NCI-H1048 (cell line): ENCODE measurements at regions not wholly inside any gene's neighbourhood (a gene's known extent, or its start where the extent isn't known, plus 50 kb on each side); places are given as distances from the start of the nearest gene placed in this dataset.
"Not testable (repeated sequence)": the region's sequence is repeated elsewhere in the genome, so short reads cannot be mapped to it uniquely, and the experiment has no call there.

Source experiments
- DNase-seq: peaks from one replicate; lab custom pipeline; 2025; lab: John Stamatoyannopoulos, UW

DNA sequence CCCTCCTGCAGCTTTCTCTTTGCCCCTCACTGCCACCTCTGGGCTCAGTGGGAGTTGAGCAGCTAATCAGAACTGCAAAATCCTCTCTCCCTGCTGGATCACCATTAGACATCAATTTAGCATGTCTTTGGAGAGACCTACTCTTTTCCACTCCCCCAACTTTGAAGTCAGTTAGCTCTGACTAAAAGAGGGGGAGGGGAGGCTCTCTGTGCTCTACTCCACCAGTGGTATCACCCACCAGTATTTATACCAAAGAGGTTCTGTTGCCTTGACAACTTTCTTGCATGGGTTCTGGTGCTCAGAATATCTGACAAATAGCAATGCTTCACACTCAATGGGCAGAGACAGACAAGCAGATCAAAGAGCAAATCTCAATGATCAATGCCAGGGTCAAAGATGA lies 146.2 kb upstream of the ROPN1 start:
- DNase-seq = no peak

DNA sequence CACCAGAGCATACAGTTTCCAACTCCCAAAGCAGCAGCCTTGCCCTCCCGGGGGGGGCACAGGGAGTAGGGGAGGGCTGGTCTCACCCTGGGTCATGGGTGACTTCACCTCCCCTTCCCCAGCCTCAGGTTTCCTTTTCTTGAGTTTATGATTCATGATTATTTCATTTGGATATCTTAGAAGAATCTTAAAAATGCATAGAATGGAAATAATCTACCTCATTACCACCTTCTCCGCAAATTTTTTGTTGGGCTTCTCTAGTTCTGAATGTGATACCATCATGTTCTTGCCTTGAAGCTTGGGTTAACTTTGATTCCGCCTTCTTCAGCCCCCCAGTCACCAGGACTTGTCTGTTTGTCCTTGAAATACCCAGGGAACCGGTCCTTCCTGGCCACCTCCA lies 148.8 kb upstream of the ROPN1 start:
- DNase-seq = no peak

DNA sequence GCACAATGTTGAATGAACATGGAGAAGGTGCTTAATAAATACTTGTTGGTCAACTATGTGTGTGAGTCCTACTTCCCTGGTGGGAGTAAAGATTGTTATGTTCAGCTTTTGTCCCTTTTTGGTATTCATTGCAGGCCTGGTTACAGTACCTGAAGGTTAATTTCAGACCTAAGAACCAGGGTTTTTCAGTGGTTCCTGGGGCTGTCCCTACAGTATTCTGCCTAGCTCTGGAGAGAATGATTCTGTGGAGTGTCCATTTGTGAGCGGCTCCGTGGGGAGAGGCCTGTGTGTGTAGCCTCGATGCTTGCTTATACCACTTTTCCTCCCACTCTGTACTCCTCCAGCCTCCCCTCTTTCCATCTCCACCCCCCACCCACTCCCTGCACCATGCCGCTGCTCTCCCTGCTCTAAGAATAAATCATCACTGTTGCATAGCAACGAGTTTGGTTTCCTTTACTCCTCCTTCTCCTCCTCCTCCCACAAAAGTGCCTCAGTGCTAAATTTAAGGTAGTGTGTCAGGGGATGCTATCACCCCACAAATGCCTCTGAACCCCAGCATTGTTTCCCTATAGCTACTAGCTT lies 150.6 kb upstream of the ROPN1 start:
- DNase-seq = no peak

DNA sequence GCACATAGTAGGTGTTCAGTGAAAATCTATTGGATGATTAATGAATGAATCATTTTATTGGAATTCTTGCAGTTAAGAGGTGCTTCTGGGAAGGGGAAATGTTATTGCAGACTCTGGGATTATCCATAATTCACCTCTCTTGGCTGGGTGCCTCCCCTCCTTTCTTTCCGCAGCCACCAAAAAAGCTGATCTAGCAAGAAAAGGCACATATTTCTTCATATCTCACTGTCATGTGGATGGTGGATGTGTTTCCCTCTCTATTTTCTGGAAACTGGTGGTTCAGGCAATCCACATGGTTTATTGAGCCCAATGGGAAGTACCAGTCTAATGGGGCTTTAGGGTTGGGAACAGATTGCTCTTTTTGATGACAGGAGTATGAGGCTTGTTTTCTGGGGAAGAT lies 151.1 kb upstream of the ROPN1 start:
- no peak for DNase-seq

DNA sequence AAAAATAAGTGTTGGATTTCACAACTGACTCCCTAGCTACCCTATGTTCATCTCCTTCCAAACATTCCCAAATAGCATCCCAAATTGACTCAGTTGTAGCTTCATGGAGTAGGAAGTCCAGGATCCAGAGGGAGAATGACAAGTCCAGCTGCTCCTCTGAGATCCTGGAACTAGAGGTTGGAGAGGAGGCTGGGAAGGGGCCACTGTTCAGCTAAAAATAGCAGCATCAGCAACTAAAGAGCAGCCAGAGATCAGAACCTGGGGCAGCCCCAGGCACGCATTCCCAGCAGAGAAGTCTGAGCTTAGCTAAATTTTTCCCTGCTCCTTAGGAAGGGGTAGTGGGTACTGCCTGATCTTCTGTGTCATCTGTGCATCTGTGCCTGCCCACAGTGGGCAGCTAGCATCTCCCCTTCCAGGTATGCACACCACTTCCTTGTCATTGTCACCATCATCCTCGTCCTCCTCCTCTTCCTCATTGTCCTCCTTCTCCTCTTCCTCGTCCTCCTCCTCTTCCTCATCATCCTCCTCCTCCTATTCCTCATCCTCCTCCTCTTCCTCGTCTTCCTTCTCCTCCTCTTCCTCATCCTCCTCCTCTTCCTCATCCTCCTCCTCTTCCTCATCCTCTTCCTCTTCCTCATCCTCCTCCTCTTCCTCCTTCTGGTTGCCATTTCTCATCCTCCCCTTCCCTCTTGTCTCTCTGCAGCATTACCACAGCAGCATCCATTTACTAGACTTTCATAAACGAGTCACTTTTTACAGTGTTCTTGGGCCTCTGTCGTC lies 152.3 kb upstream of the ROPN1 start:
- DNase-seq = no peak

DNA sequence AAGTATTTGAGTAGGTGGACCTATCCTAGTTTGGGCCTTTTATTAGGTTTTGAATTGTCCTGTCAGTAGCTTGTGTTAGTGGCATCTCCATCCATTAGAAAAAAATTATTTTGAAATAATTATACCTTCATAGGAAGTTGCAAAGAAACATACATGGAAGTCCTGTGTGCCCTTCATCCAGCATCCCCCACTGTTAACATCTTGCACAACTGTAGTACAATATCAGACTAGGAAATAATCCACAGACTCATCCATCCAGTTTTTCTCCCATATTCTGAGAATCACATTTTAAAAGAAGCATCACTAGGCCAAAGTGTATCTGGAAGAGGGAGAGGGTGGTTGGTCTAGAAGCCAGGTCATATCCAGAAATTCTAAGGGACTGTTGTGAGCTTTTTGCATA lies 155.5 kb upstream of the ROPN1 start:
- no peak for DNase-seq

DNA sequence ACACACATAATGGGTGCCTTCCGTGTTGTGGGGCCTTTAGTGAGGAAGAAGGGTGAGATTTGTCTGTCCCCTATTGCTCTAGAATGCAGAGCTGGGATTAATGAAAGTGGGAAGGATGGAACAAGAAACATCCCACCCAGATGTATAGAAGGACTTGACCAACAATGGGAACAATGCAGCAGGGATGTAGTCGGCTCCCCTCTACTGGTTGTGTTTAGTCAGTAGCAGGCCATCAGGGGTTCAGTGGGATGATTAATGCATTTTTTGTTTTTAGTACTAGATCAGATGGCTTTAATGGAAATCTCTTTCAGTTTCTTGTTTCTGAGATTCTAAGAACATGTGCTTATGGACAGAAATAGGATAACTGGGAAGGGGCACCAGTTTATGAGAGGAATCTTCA lies 156.0 kb upstream of the ROPN1 start:
- DNase-seq = no peak

DNA sequence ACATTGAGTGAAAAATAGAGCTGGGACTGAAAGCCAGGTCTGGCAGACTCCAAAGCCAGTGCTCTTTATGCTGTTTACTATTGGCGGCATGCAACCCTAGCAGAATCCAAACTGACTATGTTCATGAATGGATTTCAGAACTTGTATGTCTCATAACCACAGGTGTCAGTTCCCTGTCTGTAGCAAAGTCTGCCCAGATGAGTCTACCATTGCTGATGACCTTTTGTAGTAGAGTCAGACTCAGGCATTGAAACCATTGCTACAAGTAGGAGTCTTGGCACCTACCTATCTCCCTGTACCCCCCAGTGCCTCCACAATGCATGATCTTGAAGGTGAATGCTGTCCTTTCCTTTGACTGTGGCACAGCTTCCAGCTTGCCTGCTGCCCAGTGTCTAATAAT lies 157.2 kb upstream of the ROPN1 start:
- DNase-seq = no peak

DNA sequence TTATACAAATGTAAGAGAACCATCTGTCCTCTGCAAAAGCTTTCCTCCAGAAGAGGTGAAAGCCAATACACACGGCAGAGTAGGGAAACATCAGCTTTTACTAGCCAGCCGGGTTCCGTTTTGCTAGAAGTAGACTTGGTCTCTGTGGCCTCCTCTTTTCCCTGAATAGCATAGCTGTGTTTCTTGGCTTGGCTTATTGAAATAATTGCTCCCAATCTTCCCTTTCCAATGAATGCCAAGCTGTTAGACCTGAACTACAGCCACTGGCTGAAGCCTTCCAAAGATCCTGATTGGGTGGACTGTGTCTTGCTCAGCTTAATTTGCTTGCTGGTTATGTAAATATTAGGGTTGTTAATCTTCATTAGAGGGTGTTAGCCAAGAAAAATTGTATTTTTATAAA lies 157.8 kb upstream of the ROPN1 start:
- no peak for DNase-seq

DNA sequence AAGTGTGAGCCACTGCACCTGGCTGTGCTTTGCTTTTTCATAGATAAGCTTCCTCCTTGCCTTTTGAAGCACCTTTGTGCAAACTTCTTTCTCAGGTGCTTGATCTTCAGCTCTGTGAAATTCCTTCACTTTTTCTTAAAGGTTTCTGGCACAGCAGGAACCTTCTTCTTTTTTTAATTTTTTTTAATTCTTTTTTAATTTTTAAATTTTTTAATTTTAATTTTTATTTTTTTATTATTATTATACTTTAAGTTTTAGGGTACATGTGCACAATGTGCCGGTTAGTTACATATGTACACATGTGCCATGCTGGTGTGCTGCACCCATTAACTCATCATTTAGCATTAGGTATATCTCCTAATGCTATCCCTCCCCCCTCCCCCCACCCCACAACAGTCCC lies 161.0 kb upstream of the ROPN1 start:
- not testable (repeated sequence) for DNase-seq

DNA sequence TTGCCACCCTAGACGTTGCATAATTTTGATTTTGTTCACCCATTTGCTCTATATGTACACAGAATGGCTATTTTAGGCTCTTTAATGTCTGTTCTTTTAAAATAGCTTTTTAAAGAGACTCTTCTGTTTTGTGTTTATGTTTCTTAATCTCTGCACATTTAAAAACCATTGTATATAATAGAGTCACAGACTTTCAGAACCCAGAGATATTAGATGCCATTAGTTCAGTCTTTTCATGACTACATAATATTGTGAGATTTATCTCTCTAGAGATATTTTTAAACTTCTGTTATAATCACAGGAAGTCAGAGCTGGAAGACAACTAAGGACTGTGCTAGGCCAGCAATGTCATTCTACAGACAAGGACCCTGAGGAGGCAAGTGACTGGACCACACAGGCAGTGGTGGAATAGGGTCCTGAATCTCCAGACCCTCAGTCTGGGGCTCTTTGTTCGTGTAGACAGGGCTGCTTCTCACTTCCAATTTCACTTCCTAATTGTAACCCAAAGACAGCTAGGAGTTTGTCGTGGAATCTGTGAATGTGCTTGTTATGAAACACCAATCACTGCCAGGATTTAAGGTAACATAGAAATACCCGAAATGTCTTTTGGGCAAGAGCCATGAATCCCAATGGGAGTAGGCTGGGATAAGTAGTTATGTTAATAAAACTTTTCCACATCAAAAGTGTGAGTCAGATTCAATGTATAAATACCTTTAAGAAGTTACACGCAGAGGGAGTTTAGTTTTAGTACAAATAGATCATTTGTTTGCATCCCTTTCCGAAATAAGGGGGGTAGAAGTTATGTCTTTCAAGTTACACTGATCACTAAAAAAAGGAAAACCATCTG lies 165.2 kb upstream of the ROPN1 start:
- DNase-seq = no peak

DNA sequence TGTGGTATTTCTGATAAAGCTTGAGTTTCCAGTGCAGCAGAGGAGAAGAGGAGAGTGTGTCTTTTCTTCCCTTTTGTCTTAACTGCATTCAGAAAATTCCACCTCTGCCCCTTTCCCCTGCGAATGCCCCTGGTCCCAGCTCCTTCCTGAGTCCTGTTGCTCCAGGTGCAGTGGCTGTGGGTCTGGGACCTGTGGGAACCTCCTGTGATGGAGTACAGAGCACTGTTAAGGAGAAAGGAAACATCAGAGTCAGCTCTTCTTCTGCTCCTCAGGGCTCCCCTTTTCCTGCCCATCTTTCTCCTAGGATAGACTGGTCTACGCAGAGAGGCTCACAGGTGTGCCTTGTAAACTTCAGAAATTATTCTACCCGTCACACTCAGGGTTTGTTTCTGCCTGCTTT lies 165.8 kb upstream of the ROPN1 start:
- no peak for DNase-seq

DNA sequence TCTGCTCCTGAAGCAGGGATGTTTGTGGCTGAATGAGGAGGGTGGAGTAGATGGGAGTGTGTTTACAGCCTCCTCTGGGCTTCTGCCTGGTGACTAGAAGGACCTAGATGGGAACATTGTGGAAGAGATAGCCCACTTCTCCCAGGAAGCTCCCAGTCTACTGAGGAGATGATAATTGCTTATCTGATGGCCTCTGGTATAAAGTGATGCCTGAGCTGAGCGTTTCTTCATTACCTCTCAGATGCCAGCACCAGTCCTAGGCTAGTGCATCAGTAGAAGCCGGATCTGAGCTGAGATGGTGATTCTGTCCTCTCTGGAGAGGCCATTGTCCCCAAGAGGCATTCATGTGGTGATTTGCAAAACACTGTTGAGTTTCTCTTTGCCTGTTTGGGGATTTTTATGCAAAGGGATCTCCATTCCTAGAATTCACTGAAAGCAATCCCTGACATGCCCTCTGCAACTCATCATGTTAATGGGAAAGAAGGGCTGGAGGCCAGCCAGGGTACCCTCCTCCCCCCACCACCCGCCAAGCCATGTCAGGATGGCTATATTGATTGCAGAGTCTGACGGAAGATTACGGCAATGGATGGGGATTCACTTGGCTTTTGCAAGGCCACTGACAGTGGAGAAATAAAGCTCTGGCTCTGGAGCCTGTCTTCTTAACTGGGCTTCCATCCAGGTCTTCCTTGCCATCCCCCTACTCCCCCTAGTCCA lies 166.4 kb upstream of the ROPN1 start:
- no peak for DNase-seq

DNA sequence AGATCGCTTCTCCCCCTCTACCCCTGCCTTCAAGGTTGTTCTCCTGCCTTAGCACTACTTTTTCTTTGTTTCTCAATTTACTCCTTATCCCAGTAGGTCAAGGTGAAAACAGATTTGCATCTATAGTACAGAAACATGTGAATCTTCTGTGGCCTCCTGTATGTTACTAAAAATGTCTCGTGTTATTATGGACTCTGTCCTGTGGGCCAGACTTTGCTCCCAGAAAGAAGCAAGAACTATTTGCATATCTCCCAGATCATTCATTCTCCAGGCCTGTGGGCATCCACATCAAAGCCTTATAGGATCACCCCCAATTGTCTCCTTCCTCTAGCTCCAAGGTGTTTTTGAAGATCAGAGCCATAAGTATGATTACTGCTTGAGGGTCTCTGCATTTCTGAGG lies 169.5 kb upstream of the ROPN1 start:
- DNase-seq = no peak

DNA sequence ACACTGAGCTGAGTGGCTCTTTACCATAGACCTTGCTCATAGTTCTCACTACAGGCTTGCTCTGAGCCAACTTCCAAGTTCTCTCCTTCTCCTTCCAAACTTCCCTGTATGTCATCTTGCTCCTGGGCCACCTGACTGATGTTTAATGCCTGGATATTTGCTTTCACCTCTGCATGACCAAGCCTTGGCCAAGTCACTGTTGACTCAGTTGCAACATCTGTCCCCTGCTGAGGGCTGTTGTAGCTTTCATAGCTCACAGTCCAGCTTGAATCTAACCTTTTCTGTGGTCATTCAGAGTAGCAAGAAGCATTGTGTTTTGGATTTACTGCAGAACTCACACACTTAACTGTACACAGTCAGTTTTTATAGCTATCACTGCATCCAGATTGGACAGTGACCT lies 171.8 kb upstream of the ROPN1 start:
- DNase-seq = no peak

DNA sequence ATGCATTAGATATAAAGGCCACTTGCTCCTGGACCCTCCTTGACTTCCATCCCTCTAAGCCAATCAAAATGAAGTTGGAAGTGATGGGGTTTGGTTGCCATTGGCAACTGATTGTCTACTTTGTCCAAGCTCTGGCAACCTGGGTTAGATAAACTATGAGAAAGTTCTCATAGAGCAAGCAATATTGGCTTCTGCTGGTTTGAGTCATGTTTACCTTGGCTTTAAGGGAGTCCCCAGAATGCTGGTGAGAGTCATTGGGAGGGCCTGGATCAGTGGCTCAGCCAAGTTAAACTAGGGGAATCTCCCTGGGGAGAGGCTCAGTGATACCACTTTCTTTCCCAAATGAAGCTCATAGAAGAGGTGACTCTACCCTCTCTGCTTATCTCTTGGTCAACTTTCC lies 176.3 kb upstream of the ROPN1 start:
- no peak for DNase-seq

DNA sequence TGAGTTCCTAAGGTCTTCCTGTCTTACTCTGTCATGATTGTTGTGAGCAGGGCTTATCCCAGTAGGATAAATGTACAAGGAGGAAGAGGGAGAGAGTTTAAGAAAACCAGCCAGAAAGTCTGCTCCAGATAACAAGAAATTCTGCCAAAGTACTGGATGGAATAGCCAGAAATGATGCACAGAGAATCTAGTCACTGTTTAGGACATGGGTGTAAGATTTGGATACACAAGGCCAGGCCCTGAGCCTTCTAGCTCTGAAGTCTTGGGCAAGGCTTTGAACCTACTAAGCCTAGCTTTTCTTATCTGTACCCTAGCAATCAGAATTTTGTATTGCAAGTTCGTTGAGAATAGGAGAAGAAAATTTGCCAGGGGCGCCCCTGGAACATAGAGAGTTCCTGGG lies 180.4 kb upstream of the ROPN1 start:
- DNase-seq = no peak

DNA sequence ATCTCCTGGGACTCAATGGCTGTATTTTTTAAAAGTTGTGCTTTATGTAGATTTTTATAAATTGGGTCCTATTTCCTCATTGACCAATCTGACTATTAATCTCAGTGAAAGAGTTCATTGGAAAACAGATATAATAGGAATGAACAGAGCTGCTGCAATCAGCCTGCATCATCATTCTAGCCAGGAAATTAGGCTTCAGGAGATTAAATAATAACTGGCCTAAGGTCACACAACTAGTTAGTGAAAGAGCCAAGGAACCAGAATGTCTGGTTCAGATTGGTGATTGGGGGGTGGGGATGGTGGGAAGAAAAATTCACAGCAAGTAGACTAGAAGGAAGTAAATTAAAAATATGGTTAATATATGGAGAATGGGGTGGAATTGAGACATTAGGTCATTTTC lies 180.9 kb upstream of the ROPN1 start:
- no peak for DNase-seq

DNA sequence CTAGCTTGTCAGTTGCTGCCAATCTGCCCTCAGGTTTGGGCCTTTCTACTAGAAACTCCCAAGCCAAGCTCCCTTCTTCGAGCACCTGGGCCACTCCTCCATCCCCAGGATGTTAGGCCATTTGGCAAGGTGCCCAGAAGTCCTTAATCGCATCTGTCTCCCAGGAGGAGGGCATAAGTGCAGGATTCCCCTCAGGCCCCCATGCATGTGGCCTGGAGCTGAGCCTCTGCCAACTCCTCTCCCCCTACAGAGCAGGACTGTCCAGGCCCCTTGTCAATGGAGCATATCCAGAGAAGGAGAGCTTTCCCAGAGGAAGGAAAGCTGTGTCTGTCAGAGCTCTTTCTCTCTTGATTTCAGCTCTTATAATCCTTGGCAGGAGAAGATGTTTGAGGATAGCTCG lies 182.6 kb upstream of the ROPN1 start:
- DNase-seq = no peak

DNA sequence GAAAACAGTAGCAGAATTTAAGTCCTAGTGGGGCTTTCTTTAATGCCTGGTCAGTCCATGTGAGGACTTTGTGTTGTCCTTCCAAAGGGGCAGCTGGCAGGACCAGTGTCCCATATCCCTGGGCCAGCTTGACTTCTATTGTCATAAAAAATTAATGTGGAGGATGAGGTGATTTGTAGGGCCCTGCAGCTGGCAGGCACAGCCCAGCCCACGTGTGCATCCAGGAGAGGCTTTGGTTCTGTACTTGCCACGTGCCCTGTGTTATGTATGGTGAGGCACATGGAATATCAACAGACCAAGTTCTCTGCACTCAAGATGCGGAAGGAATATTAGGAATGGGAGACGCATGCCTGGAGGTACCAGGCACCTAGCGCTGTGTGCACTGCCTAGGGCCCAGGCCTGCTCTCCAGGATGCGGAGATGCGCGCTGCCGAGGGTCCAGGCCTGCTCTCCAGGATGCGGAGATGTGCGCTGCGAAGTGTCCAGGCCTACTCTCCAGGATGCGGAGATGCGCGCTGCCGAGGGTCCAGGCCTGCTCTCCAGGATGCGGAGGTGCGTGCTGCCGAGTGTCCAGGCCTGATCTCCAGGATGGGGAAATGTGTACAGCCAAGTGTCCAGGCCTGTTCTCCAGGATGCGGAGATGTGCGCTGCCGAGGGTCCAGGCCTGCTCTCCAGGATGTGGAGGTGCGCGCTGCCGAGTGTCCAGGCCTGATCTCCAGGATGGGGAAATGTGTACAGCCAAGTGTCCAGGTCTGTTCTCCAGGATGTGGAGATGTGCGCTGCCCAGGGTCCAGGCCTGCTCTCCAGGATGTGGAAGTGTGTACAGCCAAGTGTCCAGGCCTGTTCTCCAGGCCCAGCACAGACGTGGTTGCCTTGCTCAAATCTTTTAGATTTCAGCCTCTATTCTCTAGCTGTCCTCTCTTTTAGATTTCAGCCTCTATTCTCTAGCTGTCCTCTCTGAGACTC lies 183.3 kb upstream of the ROPN1 start:
- DNase-seq = no peak

DNA sequence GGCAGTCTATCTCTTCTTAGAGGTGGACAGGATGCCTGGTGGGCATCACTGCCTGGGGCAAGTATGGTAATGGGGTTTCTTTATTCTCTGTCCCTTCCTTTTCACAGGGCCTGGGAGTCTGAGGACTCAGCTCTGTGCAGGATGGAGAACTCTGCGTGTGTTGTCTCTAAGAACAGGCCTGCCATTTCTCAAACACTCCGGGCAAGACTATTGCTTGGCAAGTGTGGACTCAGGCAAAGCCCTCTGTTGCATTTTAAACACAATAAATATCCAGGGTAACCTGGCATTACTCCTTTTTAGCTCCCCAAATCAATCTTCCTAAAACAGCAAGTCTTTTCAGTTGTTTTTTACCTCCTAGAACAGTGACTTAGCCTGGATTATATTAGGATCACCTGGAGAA lies 185.1 kb upstream of the ROPN1 start:
- DNase-seq = no peak
